GM10266 (cell line): ENCODE measurements at regions not wholly inside any gene's neighbourhood (a gene's known extent, or its start where the extent isn't known, plus 50 kb on each side); places are given as distances from the start of the nearest gene placed in this dataset.

Experiments
- DNase-seq: peaks from one replicate; pipeline ENCODE4 v3.0.0; 2012; ENCODE audit errors: extremely low spot score
- TF ChIP-seq, protein P1 (sequence below): IDR thresholded peaks from 2 replicates; pipeline ENCODE4 v1.5.1; 2012; ENCODE audit warnings: mild to moderate bottlenecking, low read depth; ENCODE audit not compliant: control insufficient read depth, insufficient read depth; ENCODE audit errors: missing control alignments

DNA sequence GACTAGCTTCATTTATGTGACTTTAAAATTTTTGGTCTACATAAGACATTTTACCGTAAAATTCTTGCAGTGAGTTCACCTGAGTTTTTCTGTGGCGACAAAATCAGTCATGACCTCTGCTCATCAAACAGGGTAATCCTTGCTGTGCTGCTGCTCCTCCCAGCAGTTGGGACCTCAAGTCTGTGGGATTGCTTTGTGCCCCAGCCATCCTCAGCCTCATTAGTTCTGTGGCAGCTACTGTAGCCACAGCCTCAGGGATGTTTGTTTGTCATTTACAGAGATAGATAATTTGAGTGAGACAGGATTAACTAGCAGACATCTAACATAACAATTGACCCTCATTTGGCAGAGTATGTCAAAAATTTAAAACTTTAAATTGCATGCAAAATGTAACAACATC is 357.0 kb downstream of the PCNX1 start:
- no peak for DNase-seq
- TF ChIP-seq, protein P1, sequence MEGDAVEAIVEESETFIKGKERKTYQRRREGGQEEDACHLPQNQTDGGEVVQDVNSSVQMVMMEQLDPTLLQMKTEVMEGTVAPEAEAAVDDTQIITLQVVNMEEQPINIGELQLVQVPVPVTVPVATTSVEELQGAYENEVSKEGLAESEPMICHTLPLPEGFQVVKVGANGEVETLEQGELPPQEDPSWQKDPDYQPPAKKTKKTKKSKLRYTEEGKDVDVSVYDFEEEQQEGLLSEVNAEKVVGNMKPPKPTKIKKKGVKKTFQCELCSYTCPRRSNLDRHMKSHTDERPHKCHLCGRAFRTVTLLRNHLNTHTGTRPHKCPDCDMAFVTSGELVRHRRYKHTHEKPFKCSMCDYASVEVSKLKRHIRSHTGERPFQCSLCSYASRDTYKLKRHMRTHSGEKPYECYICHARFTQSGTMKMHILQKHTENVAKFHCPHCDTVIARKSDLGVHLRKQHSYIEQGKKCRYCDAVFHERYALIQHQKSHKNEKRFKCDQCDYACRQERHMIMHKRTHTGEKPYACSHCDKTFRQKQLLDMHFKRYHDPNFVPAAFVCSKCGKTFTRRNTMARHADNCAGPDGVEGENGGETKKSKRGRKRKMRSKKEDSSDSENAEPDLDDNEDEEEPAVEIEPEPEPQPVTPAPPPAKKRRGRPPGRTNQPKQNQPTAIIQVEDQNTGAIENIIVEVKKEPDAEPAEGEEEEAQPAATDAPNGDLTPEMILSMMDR, result no peak

GRCh38 chr14:71267007-71267513 is 359.8 kb downstream of the PCNX1 start:
- DNase-seq, result peak; percentile 43
- TF ChIP-seq, protein P1, result no peak

- TF ChIP-seq, protein P1, result no peak
- DNase-seq, result no peak
These were observed 360.4 kb downstream of the PCNX1 start for GRCh38 chr14:71267691-71268090.

- TF ChIP-seq, protein P1, result no peak
- no peak for DNase-seq
These were observed 362.9 kb downstream of the PCNX1 start for GRCh38 chr14:71270111-71270510.

- TF ChIP-seq, protein P1, result no peak
- DNase-seq, result no peak
These were observed 364.1 kb downstream of the PCNX1 start for GRCh38 chr14:71271166-71271945.

DNA sequence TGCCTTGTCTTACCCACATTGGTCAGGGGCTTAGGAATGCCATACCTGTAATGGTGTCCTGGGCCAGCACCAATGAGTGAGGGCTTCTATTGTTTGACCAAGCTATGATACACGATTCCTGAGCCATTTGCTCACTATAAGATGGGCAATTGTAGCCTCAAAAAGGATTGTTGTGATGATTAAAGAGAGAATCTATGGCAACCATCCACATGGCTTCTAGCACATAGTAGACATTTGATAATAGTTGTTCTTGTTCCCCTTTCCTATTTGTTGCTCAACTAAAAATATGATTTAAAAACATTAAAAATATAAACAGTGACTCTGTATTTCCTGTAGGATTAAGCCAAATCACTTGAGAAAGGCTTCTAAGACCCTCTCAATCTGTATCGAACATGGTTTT is 366.1 kb downstream of the PCNX1 start:
- TF ChIP-seq, protein P1, result no peak
- no peak for DNase-seq

- no peak for DNase-seq
- TF ChIP-seq, protein P1, result no peak
These were observed 376.8 kb downstream of the PCNX1 start for GRCh38 chr14:71284048-71284447.
